ENCODE measurements at regions not wholly inside any gene's neighbourhood (a gene's known extent, or its start where the extent isn't known, plus 50 kb on each side); places are given as distances from the start of the nearest gene placed in this dataset.

GRCh38 chr4:152218576-152218975, 317.3 kb downstream of the FBXW7 start:
- TF ChIP-seq FOXM1 (IDR thresholded peaks at IDR 0.05; ENCODE audit: borderline replicate concordance) = no peak
- no peak for TF ChIP-seq SP1 (IDR thresholded peaks at IDR 0.05)
